Neural cell (in vitro differentiated cells): ENCODE measurements at regions not wholly inside any gene's neighbourhood (a gene's known extent, or its start where the extent isn't known, plus 50 kb on each side); places are given as distances from the start of the nearest gene placed in this dataset.

Experiments used
- CTCF ChIP-seq: fragments of 450-650 bp; IDR thresholded peaks from 2 replicates; pipeline ENCODE4 v1.5.1; 2014; ENCODE audit warnings: antibody characterized with exemption, mild to moderate bottlenecking, moderate library complexity; ENCODE audit not compliant: poor library complexity, severe bottlenecking
- EP300 ChIP-seq: fragments of 450-650 bp; conservative IDR thresholded peaks from 2 replicates; pipeline ENCODE4 v1.6.1; 2014; ENCODE audit warnings: antibody characterized with exemption, mild to moderate bottlenecking, moderate library complexity; ENCODE audit not compliant: poor library complexity, severe bottlenecking
- EZH2 ChIP-seq: fragments of 200-600, 300-800 bp; shearing (Covaris generic), sonication (generic); IDR thresholded peaks from 2 replicates; pipeline ENCODE4 v1.6.1; 2014; ENCODE audit warnings: antibody characterized with exemption, low read length, borderline replicate concordance, mild to moderate bottlenecking; ENCODE audit not compliant: insufficient read depth, poor library complexity, severe bottlenecking
- MXI1 ChIP-seq: fragments of 450-650 bp; conservative IDR thresholded peaks from 2 replicates; pipeline ENCODE4 v1.6.1; 2014; ENCODE audit warnings: antibody characterized with exemption, mild to moderate bottlenecking; ENCODE audit not compliant: poor library complexity, severe bottlenecking
- POLR2AphosphoS5 ChIP-seq: IDR thresholded peaks from 2 replicates; pipeline ENCODE4 v1.6.1; 2012

GRCh38 chr5:60338846-60339245 lies 361.1 kb downstream of the DEPDC1B start:
- TF ChIP-seq POLR2AphosphoS5 (no peak), EZH2 (no peak), CTCF (no peak), MXI1 (no peak), EP300 (no peak)
